GM19438 (cell line): ENCODE measurements at regions not wholly inside any gene's neighbourhood (a gene's known extent, or its start where the extent isn't known, plus 50 kb on each side); places are given as distances from the start of the nearest gene placed in this dataset.

Experiments used
- ATAC-seq: cut with Tn5 transposase; IDR thresholded peaks from one replicate; pipeline ENCODE4 v1.9.1; 2021; ENCODE audit warnings: low read depth; ENCODE audit not compliant: unreplicated experiment

GRCh38 chr16:86894925-86895324 lies 316.6 kb downstream of the FOXL1 start:
- ATAC-seq, result no peak

GRCh38 chr16:86895606-86896005 lies 317.3 kb downstream of the FOXL1 start:
- ATAC-seq, result no peak

- ATAC-seq, result no peak
These were observed 318.6 kb downstream of the FOXL1 start for GRCh38 chr16:86896976-86897375.

- no peak for ATAC-seq
These were observed 319.1 kb downstream of the FOXL1 start for GRCh38 chr16:86897486-86897885.

- ATAC-seq, result no peak
These were observed 320.0 kb downstream of the FOXL1 start for GRCh38 chr16:86898386-86898785.

- no peak for ATAC-seq
These were observed 320.8 kb downstream of the FOXL1 start for GRCh38 chr16:86899151-86899550.

- no peak for ATAC-seq
These were observed 321.4 kb downstream of the FOXL1 start for GRCh38 chr16:86899757-86900156.

- no peak for ATAC-seq
These were observed 323.1 kb downstream of the FOXL1 start for GRCh38 chr16:86901483-86901882.

- ATAC-seq, result no peak
These were observed 324.3 kb downstream of the FOXL1 start for GRCh38 chr16:86902656-86903001.

- ATAC-seq, result no peak
These were observed 324.7 kb downstream of the FOXL1 start for GRCh38 chr16:86903068-86903467.

- no peak for ATAC-seq
These were observed 327.0 kb downstream of the FOXL1 start for GRCh38 chr16:86905302-86905701.

GRCh38 chr16:86906623-86907022 lies 328.3 kb downstream of the FOXL1 start:
- no peak for ATAC-seq

GRCh38 chr16:86909359-86910160 lies 331.2 kb downstream of the FOXL1 start:
- no peak for ATAC-seq

GRCh38 chr16:86910161-86910769 lies 331.9 kb downstream of the FOXL1 start:
- ATAC-seq, result no peak

- no peak for ATAC-seq
These were observed 333.1 kb downstream of the FOXL1 start for GRCh38 chr16:86911437-86911958.

GRCh38 chr16:86913886-86914285 lies 335.5 kb downstream of the FOXL1 start:
- ATAC-seq, result no peak

GRCh38 chr16:86914876-86915717 lies 336.7 kb downstream of the FOXL1 start:
- no peak for ATAC-seq

- no peak for ATAC-seq
These were observed 339.4 kb downstream of the FOXL1 start for GRCh38 chr16:86917471-86918365.

GRCh38 chr16:86918637-86919036 lies 340.3 kb downstream of the FOXL1 start:
- no peak for ATAC-seq

- ATAC-seq, result no peak
These were observed 340.7 kb downstream of the FOXL1 start for GRCh38 chr16:86919078-86919477.
